GM10266 (cell line): ENCODE measurements at regions not wholly inside any gene's neighbourhood (a gene's known extent, or its start where the extent isn't known, plus 50 kb on each side); places are given as distances from the start of the nearest gene placed in this dataset.
"Not testable (repeated sequence)": the region's sequence is repeated elsewhere in the genome, so short reads cannot be mapped to it uniquely, and the experiment has no call there.

ENCODE experiments used
- DNase-seq: peaks from one replicate; pipeline ENCODE4 v3.0.0; 2012; ENCODE audit errors: extremely low spot score
- TF ChIP-seq, protein P1 (sequence below): IDR thresholded peaks from 2 replicates; pipeline ENCODE4 v1.5.1; 2012; ENCODE audit warnings: mild to moderate bottlenecking, low read depth; ENCODE audit not compliant: control insufficient read depth, insufficient read depth; ENCODE audit errors: missing control alignments

DNA sequence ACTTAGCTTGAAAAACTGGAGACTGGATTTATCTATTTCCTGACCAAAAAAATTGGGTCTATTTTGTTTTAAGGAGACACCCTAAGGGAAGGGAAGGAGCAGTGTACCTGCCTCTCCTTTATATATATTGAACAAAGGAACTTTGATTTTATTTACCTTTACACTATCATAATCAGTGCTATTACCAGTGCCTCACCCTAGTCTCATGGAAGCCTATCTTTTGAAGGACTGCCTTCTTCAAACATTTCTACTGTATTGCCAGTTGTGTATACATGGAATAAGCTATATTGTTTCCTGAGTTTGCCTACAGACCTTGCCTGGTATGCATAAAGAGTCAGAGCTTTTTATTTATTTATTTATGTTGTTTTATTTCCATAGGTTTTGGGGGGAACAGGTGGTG is 124.9 kb downstream of the UTRN start:
- TF ChIP-seq, protein P1, sequence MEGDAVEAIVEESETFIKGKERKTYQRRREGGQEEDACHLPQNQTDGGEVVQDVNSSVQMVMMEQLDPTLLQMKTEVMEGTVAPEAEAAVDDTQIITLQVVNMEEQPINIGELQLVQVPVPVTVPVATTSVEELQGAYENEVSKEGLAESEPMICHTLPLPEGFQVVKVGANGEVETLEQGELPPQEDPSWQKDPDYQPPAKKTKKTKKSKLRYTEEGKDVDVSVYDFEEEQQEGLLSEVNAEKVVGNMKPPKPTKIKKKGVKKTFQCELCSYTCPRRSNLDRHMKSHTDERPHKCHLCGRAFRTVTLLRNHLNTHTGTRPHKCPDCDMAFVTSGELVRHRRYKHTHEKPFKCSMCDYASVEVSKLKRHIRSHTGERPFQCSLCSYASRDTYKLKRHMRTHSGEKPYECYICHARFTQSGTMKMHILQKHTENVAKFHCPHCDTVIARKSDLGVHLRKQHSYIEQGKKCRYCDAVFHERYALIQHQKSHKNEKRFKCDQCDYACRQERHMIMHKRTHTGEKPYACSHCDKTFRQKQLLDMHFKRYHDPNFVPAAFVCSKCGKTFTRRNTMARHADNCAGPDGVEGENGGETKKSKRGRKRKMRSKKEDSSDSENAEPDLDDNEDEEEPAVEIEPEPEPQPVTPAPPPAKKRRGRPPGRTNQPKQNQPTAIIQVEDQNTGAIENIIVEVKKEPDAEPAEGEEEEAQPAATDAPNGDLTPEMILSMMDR = no peak
- DNase-seq = no peak

DNA sequence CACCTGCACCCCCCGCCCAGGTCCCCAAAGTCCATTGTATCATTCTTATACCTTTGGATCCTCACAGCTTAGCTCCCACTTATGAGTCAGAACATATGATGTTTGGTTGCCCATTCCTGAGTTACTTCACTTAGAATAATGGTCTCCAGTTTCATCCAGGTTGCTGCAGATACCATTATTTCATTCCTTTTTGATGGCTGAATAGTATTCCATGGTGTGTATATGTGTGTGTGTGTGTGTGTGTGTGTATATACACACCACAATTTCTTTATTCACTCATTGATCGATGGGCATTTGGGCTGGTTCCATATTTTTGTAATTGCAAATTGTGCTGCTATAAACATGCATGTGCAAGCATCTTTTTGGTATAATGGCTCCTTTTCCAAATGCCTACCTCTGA is 125.4 kb downstream of the UTRN start:
- DNase-seq = not testable (repeated sequence)

DNA sequence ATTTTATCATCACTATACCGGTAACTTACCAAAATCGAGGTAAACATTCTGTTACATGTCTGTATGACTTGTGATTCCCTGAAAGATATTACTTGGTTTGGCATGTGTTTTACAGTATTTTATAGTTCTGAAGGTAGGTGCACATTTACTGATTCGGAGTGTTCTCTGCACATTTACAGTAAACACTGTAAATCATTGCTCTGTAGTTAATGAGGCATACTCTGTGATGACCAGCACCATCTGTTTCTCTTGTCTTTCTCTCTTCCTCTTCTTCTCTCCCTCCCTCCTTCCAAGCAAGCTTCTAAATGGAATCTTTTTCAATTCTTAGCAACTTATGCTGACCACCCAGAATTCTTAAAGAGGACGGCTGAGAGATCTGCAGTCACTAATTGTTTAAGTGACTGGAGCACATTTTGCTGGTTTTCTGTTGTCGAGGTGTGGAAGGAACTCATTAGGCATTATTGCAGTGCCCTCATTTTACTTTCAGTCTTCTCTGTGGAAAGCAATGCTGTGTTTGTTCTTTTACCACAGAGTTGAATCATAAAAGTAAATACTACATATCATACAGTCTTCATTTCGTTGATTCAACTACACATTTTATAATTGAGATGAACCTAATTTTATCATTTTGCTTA is 126.5 kb downstream of the UTRN start:
- TF ChIP-seq, protein P1 = no peak
- DNase-seq = no peak

DNA sequence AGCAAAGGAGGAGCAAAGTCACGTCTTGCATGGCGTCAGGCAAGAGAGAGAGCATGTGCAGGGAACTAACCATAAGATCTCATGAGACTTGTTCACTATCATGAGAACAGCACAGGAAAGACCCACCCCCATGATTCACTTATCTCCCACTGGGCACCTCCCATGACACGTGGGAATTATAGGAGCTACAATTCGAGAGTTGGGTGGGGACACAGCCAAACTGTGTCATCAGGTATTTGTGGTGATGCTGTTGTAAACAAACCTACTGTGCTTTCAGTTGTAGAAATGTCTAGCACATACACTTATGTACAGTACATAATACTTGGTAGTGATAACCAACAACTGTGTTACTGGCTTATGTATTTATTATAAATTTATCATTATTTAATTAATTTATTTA is 128.3 kb downstream of the UTRN start:
- TF ChIP-seq, protein P1 = no peak
- no peak for DNase-seq

DNA sequence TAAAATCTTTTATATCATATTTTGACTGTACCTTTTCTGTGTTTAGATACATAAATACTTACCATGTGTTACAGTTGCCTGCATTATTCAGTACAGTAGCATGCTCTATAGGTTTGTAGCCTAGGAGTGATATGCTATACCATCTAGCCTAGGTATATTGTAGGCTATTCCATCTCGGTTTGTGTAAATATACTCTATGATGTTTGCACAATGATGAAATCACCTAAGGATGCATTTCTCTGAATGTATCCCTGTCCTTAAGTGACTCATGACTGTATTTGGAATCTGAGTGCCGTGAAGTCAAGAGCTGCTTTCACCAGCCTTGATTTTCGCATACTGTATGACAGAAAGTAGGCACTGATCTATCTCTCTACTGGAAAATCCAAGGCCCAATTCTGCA is 129.9 kb downstream of the UTRN start:
- no peak for DNase-seq
- TF ChIP-seq, protein P1 = no peak

DNA sequence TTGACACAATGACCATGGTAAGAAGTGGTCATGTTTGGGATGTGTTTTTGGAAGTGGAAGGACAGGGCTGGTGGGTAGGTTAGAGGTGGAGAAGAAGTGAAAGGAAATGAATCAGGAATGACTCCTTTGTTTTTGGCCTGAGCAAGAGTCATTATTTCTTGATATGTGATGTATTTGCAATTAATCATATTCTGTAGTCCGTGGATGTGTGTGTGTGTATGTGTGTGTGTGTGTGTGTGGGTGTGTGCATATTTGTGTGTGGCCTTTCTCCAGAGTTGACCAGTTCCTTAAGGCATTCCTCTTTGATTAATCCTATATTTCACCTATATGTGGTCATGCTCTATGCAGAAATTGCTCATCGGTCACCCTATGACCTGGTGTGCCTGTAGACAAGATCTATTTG is 130.7 kb downstream of the UTRN start:
- no peak for DNase-seq
- TF ChIP-seq, protein P1 = no peak

DNA sequence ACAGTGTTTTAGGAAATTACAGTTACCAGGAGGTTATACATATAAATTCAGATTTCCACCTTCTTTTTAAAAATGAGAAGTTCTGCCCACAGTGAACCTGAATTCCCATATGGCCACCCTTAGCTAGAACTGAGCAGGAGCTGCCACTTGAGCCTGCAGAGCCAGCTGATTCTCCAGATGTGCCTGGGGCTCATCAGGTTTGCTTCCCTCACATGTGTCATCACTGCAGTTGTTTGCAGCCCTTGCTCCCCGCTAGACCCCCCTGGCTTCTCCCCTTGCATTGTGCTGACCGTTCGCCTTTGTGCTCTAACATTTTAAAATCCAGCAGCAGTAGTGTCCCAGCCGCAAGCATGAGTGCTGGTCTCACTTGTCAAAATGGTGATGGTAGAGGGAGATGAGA is 131.1 kb downstream of the UTRN start:
- TF ChIP-seq, protein P1 = no peak
- DNase-seq = no peak

DNA sequence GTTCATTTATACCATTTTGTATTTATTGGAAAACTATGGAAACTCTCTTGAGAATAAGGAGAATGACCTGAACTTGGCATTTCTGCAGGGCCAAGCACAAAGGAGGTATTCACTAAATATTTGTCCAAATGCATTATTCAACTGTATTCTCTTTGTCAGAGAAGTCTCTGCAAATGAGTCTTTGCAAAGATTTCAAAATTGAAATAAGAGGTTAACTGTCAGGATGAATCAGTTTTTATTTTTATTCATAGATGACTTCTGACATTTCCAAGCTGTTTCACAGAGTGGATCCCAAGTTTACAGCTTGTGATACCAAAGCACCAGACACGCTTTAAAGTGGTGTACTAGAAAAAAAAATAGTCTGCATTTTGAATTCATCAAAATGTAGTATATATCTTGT is 131.6 kb downstream of the UTRN start:
- TF ChIP-seq, protein P1 = no peak

More for the DNA sequence above, 131.6 kb downstream of the UTRN start:
- no peak for DNase-seq
